NCI-H187 treated with DMSO at 0.1 percent for 48 hours (cell line): ENCODE measurements at regions not wholly inside any gene's neighbourhood (a gene's known extent, or its start where the extent isn't known, plus 50 kb on each side); places are given as distances from the start of the nearest gene placed in this dataset.
A peak's percentile ranks its signal among the peaks of the same experiment; 100 is the strongest.

Experiments
- DNase-seq: peaks from one replicate; lab custom pipeline; 2025; lab: John Stamatoyannopoulos, UW

DNA sequence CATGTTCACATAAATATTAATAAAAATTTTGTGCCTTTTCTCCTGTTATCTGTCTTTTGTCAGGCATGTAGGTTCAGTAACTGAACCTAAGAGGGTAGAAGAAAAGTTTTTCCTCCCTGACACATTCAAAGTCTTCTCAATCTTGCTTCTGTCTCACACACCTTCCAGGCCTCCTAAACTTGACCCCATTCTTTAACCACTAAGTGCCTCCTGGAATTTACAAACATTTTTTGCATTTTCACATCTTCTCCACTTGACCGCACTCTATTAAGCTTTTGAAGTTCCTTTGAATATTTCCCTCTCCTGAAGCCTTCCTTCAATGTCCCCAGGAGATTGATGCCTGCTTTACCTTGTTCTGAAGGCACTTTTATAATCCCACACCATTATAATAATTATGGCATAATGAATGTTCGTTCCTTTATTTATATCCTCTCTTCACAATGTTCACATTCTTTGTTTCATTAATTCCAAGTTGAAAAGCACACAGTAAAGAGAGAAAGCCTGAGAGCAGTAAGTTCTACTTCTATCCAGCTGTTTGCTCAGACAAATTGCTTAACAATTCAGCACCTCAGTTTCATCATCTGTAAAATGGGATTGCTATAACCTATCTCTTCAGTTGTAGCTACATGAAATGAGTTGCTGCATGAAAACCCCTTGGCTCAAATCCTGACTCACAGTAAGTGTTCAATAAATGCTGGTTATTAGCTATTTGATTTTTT, 184.8 kb upstream of the KLHL29 start:
- DNase-seq, result no peak

DNA sequence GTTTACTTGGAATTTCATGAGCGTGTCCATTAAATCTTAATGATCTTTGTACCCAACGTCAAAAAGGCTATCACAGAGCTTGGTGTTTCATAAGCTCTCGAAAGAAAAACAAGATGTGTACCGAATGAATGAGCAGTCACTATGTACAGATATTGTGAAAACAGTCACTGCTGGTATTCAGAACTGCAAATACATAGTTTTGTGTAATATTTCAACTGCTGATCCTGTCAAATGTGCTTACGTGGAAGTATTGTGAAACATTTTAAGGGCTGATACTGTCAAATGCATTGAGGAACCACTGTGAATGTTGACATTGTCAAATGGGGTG, 184.2 kb upstream of the KLHL29 start:
- DNase-seq, result no peak

DNA sequence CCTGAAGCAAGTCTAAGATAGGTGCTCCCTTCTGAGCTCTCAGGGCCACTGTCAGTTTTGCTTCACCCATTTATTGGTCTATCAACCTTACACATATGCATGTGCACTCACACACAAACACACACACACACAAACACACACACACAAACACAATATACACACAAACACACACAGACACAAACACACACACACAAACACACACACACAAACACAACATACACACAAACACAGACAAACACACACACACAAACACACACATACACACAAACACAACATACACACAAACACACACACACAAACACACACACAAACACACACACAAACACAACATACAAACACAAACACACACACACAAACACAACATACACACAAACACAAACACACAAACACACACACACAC, 181.6 kb upstream of the KLHL29 start:
- DNase-seq, result no peak

DNA sequence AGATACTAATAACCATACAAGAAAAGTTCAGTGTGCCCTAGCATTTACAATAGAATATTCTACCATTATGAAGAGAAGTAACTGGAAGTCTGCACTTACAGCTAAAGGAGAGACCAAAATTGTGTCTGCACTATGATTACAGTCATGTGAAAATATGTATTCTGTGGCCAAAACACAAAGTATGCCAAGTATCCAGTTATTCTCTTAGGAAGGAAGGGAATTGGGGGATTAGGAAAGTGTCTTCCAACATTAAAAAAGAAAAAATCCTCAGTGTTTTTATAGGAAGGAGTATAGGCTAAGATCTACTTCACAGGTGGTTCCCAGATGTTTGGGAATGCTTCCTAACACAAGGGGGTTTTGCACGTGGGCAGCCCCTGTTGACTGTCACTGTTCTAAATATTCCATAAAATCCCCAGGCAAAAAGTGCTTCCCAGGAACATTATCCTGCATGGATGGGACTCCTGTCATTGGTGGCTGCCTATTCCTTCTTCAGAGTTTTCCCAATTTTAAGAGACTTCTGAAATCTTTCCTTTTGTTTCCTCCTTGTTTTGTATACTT, 180.2 kb upstream of the KLHL29 start:
- DNase-seq, result no peak

DNA sequence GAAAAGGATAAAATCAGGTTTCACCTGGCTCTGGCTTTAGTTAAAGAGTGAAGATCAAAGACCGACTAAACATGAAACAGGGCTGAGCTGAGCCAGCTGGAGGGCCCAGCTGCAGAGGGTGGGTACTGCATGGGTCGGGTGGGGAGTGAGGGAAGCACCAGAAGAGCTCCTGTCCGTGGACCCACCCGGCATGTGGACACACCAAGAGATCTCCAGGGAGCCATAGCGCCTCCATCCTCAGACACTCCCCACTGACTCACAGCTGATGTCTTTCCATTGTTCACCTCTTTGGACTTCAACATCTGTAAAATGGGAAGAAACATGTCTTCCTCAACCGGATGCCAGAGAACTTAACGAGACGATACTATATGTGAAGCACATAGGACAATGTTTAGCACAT, 178.3 kb upstream of the KLHL29 start:
- DNase-seq, result no peak

DNA sequence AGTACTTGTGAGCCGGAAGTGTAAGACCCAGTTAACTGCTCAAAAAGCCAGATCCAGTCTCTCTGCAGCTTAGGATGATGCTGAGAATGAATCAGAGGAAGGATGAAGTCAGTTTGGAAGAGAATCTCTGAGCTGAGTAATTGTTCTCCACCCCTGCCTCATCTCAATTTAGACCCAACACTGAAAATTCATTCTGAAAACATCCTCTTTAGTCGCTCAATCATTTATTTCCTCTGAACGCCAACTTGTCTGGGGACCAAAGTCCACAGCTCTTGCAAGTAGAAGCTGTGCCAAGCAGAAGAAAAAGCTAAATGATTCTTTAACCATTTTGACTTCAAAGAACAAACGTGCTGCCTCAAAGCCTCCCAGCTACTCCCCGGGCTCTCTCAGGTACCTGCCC, 177.1 kb upstream of the KLHL29 start:
- DNase-seq, result no peak

DNA sequence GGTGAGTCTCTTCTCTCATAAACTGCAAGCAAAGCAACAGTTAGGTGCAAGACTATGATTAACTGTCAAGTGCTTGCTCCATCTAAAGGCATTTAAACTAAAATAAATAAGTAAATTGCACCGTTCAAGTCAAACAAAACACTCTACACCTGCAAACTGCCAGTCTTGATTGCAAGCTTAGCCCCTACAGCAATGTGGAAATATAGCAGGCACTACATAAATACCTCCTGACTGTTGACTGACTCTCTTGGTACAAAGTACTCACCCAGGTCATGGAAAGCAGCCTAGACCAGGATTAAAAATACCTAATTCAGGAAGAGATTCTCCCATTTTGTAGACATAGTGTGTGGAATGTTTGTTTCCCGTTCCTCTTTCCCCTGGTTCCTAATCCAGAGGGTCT, 176.6 kb upstream of the KLHL29 start:
- no peak for DNase-seq

DNA sequence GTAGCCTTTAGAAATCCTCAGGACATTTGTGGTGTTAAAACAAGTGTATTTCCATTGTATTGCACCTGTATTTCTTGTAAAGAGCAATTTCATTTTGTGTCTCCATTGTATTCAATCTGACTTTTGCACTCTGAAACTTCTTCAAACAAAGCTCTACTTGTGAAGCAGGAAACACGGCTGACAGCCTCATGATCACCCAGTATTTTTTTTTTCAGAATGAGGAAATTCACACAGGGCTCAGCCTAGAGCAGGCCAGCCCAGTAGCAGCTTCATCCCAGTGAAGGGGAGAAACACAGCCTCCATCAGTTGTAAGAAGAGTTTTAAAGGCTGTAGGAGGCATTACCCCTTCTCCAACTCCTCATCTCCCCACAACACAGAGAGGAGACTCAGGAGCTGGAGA, 175.9 kb upstream of the KLHL29 start:
- no peak for DNase-seq

DNA sequence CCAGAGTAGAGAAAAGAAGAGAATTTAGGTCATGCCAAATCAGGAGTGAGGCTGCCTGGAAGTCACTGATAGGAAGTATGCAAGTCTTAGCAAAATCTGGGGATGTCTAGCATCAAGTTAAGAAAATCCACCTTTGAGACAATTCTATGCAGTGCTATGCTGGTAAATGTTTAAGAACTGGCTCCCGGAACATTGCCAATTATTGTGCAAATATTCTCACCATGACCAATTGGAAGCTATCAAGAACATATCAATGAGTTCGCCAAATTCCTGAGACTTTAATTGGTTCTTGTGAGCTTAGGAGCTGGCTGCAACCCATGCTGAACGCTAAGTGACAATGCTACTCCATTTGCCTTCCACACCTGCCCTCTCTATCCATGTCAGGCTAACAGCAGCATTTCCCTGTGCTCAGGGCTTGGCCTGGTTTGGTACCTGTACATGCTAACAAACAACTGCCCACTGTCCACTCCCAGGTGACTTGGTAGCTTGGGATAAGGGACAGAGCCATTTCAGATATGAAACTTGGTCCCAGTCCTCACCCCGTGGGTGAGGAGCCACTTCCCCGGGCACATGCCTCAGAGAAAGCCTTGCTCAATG, 172.9 kb upstream of the KLHL29 start:
- no peak for DNase-seq

DNA sequence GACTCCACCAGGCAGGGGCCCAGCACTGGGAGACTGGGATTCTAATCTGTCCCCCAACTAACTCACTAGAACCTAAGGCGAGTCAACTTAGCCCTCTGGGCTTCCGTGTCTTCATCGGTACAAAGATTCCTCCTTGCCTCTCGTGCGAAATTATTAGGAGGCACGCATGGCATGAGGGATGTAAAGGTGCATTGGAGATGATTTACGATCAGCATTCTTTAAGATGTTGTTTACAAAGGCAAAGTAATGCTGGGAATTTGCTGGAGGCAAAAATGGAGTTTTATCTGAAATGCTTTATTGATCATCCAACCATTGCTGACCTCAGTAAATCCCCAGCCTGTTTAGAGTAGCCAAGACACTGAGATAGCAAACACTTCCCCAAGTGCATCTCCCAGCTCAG, 171.8 kb upstream of the KLHL29 start:
- no peak for DNase-seq

DNA sequence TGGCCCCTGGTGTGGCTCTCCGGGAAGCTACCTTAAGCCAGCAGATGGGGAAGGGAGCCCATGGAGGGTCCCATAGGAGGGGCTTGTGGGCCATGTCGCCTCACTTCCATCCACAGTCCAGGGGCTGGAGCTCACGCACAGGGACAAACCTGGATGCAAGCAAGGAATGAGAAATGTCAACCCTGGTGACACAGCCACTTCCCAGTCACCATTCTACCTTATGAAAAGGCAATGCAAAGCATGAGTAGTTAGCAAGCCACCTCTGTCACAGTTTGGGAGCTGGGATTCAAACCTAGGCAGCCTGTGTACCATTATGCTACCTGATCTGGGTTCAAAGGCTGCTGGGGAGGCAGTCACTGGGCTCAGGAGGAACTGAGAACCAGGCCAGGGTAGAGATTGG, 170.0 kb upstream of the KLHL29 start:
- no peak for DNase-seq

DNA sequence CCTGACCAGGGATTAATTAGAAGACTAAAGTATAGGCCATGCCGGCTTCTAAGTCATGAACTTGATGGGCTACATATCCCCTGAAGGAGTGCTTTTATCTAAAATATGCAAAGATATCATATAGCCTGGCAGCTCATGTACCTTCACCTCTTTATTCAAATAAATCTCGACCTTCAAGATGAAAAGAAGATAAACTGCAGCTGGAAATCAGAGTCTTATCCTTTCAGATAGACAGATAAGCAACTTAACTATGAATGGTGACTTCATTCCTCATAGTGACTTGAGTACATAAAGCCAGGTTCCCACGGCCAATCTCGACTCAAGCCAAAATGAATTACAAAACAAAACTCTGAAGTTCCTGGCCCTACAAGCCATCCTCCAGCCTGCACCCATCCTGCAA, 165.3 kb upstream of the KLHL29 start:
- DNase-seq, result no peak

DNA sequence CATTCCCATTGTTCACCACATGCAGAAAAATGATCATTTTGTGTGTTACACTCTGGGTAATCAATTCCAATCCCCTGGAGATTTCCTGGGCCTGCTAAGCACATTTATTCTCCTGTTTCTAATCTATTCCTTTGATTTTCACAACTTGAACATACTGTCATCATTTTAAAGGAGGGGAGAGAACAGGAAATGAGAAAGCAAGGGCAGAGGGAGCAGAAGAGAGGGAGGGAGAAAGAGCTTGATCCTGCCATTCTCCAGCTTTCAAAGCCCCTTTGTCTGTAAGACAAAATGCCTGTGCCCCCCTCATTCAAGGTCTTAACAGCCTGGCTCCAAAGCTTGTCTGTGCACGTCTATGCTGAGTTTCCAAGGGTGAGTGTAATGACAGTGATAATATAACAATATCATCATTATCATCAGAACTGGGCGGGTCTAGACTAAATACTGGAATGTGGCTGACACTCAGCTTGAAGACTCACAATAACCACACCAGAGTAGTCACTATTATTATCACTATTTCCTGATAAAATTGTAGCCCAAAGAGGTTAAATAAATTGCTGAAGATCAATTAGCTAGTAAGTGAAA, 164.4 kb upstream of the KLHL29 start:
- no peak for DNase-seq

DNA sequence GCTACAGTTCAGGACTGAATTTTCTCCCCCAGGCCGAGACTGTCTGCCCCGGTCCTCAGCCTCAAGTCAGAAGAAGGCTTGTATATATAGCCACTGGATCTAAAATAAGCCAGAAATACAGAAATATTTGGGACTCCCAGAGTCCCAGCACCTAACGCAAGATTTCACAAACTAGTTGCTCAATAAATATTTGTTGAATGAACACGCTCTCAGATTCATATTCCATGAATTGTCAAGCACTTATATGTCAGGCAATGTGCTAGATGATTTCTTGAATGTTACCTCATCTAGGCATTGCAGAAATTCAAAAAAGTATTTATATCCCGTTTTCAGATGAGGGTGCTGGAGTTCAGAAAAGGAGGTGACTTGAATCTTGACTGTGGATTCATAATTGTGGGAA, 163.7 kb upstream of the KLHL29 start:
- no peak for DNase-seq

DNA sequence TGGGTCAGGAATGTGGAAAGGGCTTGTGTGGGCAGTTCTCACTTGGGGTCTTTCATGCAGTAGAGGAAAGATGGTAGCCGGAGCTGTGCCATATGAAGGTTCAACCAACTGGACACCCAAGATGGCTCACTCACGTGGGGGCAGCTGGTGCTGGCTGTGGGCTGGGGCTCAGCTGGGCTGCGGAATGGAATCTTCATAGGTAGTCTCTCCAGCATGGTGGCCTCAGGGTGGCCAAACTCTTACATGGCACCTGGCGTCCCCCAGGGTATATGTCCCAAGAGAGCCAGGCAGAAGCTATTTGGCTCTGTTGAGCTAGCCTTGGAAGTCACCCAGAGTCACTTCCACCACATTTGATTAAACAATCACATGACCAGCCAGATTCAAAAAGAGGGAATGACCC, 163.1 kb upstream of the KLHL29 start:
- no peak for DNase-seq

DNA sequence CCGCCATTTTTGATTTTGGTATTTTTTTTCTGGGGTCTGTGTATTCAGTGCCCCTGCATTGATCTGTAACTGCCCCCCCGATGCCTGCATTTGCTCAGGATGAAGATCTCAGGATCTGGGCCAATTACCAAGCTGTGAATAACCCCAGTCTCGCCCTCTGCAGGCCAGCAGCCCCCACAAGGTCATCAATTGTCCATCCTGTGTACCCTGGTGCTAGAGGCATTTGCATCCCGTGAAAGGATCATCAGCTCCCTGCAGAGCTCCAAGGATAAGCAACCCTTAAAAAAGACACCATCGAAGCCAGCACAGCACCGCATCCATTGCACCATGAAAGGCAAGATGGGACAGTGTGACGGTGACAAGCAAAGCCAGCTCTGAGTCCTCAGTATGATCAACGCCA, 154.1 kb upstream of the KLHL29 start:
- no peak for DNase-seq

DNA sequence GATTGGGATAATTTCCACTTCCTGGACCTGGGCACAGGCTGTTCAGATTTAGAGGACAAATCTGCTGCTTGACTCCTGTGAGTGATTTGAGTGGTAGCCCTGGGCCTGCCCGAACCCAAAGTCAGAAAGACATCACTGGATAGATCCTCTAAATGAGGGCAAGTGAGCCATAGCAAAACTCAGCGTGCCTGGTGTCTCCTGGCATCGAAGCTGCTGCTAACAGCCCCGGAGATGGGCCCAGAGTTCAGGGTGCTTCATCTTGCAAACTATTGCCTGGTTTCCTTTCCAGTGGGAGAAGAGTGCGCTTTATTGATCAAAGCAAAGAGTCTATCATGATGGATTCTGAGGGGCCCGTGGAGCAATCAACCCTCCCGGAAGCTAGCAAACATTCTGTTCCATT, 153.1 kb upstream of the KLHL29 start:
- no peak for DNase-seq

DNA sequence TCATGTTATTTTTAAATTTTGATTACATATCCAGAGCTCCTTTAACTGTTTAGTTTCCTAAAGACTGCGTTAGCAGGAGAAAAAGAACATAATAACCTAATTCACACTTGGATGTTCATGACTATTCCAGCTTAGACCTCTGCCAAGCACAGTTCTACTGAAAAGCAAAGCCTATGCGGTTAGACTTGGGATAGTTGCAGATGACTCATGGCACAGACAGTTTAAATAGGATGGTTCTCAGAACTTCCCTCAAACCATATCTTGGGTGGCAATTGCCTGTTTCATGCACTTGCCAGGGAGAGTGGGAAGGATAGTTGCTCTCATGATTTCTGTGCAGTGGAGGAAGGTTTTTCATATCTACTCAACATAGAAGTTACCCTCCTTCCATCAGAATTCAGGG, 149.7 kb upstream of the KLHL29 start:
- DNase-seq, result no peak

DNA sequence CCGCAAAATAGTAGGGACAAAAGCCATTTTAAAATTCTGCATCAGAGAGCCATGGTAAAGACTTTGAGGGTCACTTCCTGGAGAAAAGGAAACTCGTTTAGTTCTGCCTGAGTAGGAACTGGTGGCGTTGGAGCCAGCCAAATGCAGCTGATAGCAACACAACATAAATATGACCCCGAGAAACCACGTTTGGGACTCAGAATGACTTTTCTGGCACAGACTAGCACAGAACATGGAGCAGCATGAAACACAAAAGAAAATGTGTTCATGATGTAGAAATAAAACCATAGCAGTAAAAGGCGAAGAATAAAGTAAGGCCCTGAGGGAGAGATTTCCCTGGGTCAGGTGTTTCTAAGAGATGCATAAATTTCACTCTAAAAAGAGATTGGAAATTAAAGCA, 149.2 kb upstream of the KLHL29 start:
- DNase-seq, result no peak

DNA sequence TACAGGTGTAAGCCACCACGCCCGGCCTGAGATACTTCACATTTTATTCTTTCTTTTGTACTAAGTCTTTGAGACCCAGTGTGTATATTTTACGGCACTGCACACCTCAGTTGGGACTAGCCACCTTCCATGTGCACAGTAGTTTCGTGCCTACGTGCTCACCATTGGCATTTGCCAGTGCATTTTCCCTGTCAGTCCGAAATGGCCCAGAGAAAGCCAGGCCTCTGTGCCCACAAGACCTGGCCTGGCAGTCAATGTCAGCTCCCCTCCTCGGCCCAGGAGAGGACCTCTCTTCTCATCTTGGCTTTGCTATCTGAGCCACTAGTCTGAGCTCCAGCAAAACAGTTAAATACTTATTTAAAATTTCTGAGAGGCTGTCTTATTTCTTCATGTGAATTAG, 147.8 kb upstream of the KLHL29 start:
- DNase-seq, result no peak

DNA sequence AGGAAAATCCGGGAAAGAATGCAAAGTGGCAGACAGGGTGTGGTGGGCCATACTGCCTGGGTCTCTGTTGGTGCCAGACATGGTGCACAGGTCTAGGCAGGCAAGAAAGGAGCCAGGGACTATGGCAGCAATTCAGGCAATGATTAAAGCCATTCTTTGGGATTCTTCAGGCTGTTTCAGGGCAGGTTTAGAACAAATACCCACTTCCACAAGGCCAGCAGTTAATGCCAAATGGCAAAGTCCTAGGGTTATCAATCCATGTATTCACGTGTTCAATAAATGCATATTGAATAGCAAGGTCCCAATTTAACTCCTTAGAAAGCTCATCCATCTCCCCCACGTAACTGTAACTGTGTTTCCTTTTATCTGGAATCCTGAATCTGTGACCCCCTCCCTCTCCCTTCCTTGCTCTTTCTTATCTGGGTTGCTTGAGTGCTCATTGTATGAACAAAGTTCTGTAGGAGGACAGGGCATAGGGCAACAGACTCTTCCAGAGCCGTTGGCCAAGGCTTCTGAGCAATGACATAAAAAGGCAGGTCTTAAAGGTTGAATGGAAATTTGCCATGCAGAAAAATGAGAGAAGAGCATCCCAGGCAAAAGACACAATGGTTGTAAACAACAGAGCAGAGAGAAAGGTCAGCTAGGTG, 146.8 kb upstream of the KLHL29 start:
- DNase-seq, result no peak

DNA sequence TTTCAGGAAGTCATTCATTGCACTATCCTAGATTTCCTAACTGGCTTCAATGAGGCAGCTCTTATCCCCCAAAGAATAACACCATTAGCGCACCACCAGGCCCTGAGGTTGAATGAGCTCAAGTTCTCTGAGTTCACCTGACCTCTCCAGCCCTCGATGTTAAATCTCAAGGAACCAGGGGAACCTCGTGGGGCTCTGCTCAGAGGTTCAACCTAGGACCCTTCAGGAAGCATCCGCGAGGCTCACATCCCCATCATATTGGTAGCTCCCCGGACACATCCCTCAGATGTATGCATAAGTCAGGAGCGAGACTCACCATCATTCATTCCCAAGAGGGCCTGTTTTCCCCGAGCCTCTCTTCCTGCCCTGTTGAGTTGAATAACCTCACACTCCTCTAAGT, 145.6 kb upstream of the KLHL29 start:
- no peak for DNase-seq

DNA sequence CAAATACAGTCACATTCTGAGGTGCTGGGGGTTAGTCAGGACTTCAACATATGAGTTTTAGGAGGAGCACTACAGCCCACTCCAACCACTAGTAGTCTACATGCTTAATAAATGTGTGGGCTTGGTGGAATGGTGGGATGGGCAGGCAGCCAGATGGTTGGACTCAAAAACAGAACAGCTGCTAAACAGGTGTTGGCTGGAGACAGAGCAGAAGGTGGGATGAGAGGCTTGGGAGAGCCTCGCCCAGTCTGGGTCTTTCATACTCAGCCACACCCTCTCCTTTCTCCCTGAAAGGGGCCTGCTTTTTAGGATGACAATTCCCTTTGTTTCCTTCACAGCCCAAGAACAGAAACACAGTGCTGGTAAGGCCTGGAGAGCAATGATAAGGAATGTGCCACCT, 143.9 kb upstream of the KLHL29 start:
- peak; percentile 37 for DNase-seq
